NCI-H146 treated with DMSO at 0.1 percent for 48 hours (cell line): ENCODE measurements at regions not wholly inside any gene's neighbourhood (a gene's known extent, or its start where the extent isn't known, plus 50 kb on each side); places are given as distances from the start of the nearest gene placed in this dataset.

Experiments used
- DNase-seq: peaks from one replicate; lab custom pipeline; 2025; ENCODE audit not compliant: unreplicated experiment; lab: John Stamatoyannopoulos, UW

DNA sequence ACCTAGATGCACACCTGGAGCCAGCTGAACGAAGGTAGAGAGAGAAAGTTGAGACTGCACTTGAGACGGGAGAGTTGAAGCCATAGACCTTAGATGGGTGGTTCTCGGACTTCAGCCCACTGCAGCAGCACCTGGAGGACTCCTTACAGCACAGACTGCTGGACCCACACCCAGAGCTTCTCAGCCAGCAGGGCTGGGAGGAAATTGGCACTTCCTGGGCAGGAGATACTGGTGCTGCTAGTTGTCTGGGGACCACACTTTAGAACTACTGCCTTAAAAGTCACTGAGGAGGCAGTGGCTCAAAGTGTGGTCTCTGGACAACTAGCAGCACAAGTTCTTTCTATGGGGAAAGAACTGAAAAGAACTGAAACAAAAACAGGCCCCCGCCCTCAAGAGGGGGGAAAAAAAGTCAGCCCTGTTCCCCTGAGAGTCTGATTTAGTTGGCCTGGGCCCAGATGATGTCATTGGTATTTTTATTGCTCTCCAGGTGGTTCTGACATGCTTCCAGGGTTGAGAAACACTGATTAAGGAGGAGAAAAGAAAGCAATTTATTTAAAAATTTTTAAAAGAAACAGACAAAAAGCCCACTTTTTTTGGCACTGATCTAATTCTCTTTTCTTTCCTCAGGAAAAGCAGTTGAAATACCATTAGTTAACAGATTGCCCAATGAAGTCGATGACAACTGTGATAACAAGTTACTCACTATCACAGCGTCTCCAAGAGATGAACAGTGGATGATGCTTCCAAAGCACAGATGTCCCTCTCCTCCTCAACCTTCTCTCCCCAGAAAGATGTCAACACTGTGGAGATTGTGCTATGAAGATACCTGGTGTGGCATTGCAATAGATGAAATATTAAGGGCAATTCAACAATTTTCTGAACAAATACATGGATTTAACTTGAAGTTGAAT is 73.6 kb upstream of the ADAMTS16 start:
- DNase-seq = no peak

DNA sequence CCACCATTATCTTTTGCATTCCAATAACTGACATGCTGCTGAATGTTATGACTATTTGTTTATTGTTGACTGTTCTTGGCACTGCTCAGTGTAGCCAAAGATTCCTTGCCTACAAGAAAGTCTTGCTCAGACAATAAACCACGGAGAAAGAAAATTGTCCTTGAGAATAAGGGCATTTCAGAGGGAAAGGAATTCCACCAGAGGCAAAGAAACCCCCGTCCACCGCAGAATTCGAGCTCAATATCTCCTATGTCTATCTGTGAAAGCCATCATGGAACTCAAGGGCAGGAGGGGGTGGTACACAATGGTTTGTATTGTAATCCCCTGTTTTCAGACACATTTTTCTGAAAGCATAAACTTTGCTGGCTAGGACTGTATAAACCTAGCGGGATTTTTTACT is 70.3 kb upstream of the ADAMTS16 start:
- no peak for DNase-seq

DNA sequence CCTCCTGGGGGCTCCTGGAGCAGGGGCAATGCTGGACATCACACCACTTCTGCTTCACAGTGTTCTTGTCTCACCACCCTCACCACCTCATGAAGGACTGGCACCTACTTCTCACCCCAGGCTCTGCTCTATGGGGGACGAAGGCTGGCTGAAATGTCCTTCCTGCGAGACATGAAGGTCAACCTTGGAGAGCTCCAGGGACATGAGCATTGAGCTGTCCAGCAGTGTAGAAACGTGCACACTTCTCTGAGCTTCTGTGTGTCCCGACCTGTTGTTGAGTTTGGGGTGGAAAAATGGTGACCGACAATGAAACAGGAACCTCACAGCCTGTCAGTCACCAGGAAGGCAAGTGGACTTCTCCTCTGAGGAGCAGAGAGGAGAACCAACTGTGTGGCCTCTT is 68.6 kb upstream of the ADAMTS16 start:
- DNase-seq = no peak

DNA sequence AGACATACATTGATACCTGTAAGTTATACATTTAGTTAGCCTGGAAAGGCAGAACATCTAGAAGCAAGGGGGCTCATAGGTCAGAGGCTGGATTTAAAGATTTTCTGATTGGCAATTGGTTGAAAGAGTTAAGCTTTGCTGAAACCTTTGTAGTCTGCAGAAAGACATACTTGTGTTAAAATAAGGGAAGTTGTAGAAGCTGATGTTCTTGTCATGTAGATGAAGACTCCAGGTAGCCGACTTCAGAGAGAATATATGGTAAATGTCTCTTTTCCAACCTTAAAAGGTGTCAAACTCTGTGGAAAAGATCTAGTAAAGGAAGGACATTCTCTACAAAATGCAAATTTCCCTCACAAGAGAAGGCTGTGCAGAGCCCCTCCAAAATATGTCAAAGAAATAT is 62.9 kb upstream of the ADAMTS16 start:
- no peak for DNase-seq

DNA sequence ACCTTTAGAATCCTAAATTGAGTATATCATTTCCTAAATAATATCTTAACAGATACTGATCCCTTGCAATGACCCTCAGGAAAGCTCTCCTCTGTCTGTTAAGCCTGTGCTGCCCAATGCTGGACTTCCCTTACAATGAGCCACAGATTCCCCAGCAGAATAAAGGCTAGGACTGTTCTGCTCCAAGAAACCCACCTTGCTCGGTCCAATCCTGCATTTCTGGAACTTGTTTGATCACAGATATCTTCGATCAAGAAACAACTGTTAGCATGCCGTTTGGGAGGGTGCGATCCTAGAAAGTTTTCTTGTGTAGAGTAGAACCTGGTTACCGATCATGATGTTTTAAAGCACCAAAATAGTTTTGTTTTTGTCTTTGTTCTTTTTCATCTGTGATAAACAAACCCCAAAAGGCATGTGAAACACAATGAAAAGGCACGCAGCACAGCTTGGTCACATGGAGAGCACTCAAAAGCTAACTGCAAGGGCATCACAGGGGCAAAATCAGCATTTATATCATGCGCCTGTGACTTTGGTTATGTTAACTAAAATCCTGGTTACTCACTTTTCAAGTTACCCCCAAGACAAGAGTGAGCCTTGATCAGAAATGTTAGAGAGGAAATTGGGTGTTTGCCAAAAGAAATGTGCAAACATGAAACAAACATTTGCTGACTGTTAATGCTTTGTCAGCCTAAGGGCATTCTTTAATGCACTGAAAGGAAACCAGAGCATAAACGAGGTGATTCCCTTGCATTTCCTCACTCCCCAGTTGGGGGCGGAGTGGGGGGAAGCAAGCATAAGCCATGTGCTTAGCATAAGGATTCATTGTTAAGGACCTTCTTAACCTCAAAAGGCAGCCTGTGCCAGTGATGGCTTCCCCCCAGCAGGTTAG is 61.9 kb upstream of the ADAMTS16 start:
- no peak for DNase-seq

DNA sequence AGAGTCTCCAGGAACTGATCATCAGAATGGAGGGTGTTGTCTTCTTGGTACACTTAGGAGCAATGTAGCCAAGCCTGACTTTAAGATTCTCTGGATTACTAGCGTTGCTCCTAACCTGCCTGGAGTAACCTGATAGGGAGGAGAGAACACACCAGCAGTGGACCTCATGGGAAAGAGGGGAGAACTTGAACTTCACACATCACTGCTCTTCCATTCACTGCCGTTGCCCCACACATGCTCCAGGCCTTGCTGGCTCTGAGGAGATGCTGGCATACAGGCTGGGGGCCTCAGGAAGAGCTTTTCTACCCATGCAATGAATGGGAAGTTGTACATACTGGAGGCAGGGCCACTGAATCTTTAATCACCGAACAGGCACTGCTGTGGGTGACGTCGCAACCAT is 60.3 kb upstream of the ADAMTS16 start:
- DNase-seq = no peak

DNA sequence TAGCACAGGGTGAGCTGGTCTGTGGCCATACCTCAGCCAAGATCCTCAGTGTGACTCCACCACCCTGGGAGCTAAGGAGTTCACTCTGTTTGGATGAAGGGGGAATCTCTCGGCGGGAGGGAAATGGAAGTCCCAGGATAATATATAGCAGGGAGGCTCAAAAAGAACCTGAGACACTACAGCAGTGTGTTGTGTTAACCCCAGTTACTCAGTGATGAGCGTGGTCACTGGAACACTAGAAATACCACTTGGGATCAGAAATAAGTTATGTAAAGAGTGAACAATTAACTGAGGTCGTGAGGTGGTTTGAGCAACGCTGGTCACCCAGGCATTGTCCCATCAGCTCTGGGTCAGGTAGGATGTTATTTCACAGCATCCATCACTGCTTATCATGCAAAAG is 59.3 kb upstream of the ADAMTS16 start:
- DNase-seq = no peak

DNA sequence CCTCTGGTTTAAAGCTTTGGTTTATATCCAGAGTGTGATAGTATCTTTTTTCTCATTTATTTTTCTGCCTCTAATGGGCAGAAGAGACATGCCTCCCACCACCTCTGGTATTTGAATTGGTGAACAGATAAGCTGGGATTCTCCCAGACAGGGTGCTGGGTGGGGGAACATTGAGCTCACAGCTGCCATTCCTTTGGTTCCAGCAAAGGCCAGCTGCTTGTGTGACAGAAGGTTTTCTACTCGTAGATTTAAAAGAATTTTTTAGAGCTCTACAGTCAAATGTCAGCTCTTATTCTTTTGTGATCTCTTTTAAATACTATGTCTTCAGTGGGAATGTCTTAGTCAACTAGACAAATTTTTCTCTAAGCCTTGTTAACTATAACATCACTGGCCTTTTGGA is 54.7 kb upstream of the ADAMTS16 start:
- no peak for DNase-seq

DNA sequence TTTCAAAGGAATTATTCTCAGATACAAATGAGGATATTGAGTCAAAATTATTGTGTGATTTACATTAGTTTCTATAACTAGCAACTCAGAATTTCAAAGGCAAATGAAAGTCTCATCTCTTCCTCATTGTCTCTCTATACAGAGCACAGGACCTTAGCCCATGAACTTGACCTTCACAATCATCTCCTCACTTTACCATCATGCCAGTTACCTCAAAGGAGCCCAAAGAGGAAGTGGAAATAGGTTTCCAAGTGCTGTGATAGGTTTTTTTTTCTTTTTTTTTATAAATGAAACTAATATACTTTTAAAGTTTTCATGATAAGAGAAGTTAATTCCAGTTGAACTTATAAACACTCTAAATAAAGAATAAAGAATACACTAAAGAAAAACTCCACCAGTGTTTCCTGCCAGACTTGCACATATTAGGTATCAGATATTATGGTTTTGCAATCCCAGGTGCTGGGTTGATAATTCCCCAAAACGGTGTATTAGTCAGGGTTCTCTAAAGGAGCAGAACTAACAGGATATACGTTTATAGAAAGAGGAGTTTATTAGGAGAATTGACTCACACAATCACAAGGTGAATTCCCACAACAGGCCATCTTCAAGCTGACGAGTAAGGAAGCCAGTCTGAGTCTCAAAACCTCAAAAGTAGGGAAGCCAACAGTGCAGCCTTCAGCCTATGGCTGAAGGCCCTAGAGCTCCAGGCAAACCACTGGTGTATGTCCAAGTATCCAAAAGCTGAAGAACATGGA is 50.1 kb upstream of the ADAMTS16 start:
- no peak for DNase-seq
